HEK293 (cell line): ENCODE measurements at regions not wholly inside any gene's neighbourhood (a gene's known extent, or its start where the extent isn't known, plus 50 kb on each side); places are given as distances from the start of the nearest gene placed in this dataset.

ENCODE experiments used
- CTCF ChIA-PET: fragments of 350-600 bp; formaldehyde crosslinking; extraction: SDS; loops from one replicate; lab custom pipeline; 2021; ENCODE audit warnings: antibody characterized with exemption; lab: Yijun Ruan, JAX
- POLR2A ChIA-PET: fragments of 300-600 bp; formaldehyde crosslinking; extraction: SDS; loops from one replicate; lab custom pipeline; 2020; ENCODE audit warnings: antibody characterized with exemption, inconsistent platforms; lab: Yijun Ruan, JAX
- H3K27ac ChIP-seq: fragments of 200-500 bp; sonication (Bioruptor generic); 2 replicates; pipeline ENCODE4 v1.5.1; 2014; ENCODE audit warnings: low read depth, low read length, control low read depth, inconsistent platforms; ENCODE audit errors: extremely low read depth
- H3K36me3 ChIP-seq, 2 experiments: fragments of 200-500 bp in 1 of 2; sonication (Bioruptor generic) in 1 of 2; 1 replicate in 1 of 2; 2 replicates in 1 of 2; pipeline ENCODE4 v1.5.1; 2014 to 2017; ENCODE audit warnings: inconsistent platforms in 2 of 2, low read length in 2 of 2; ENCODE audit not compliant: control insufficient read depth in 2 of 2, insufficient read depth in 1 of 2
- H3K4me1 ChIP-seq: fragments of 200-500 bp; sonication (Bioruptor generic); 2 replicates; pipeline ENCODE4 v1.5.1; 2014; ENCODE audit warnings: mild to moderate bottlenecking, low read length, inconsistent platforms; ENCODE audit not compliant: control insufficient read depth, insufficient read depth
- H3K4me3 ChIP-seq: 2 replicates; pipeline ENCODE4 v1.5.1; 2011; ENCODE audit warnings: low read depth, mild to moderate bottlenecking, control low read depth, low read length, moderate library complexity
- H3K9me3 ChIP-seq: fragments of 200-500 bp; sonication (Bioruptor generic); 2 replicates; pipeline ENCODE4 v1.5.1; 2014; ENCODE audit warnings: low read depth, low read length, inconsistent platforms; ENCODE audit not compliant: control insufficient read depth, insufficient read depth
- ATF2 ChIP-seq: fragments of 450-650 bp; formaldehyde crosslinking; IDR thresholded peaks from 2 replicates; pipeline ENCODE4 v1.5.1; 2016; ENCODE audit warnings: missing biosample characterization, missing genetic modification characterization, low read depth
- BCL11A ChIP-seq: fragments of 450-650 bp; formaldehyde crosslinking; IDR thresholded peaks from 2 replicates; pipeline ENCODE4 v1.5.1; 2016; ENCODE audit warnings: low read depth, missing biosample characterization, missing genetic modification characterization
- HOXD13 ChIP-seq: sonication (generic); formaldehyde crosslinking; IDR thresholded peaks from 2 replicates; pipeline ENCODE4 v1.8.0; 2022; ENCODE audit warnings: missing genetic modification reagents, borderline replicate concordance
- KLF10 ChIP-seq: fragments of 450-650 bp; IDR thresholded peaks from 2 replicates; pipeline ENCODE4 v1.5.1; 2018; ENCODE audit warnings: missing biosample characterization, mild to moderate bottlenecking, missing genetic modification characterization
- KLF17 ChIP-seq: fragments of 450-650 bp; formaldehyde crosslinking; IDR thresholded peaks from 2 replicates; pipeline ENCODE4 v1.5.1; 2016; ENCODE audit warnings: missing biosample characterization, missing genetic modification characterization
- SALL2 ChIP-seq: fragments of 450-650 bp; formaldehyde crosslinking; IDR thresholded peaks from 2 replicates; pipeline ENCODE4 v1.5.0; 2017; ENCODE audit warnings: missing biosample characterization, mild to moderate bottlenecking, missing genetic modification characterization, borderline replicate concordance
- SCRT1 ChIP-seq: fragments of 450-650 bp; formaldehyde crosslinking; IDR thresholded peaks from 2 replicates; pipeline ENCODE4 v1.5.1; 2016; ENCODE audit warnings: missing biosample characterization, missing genetic modification characterization, borderline replicate concordance
- SCRT2 ChIP-seq: fragments of 450-650 bp; formaldehyde crosslinking; IDR thresholded peaks from 2 replicates; pipeline ENCODE4 v1.5.1; 2016; ENCODE audit warnings: missing biosample characterization, missing genetic modification characterization
- YY1 ChIP-seq: fragments of 450-650 bp; formaldehyde crosslinking; IDR thresholded peaks from 2 replicates; pipeline ENCODE4 v1.5.1; 2018; ENCODE audit warnings: missing biosample characterization, missing genetic modification characterization
- YY2 ChIP-seq: fragments of 450-650 bp; formaldehyde crosslinking; IDR thresholded peaks from 2 replicates; pipeline ENCODE4 v1.5.1; 2016; ENCODE audit warnings: missing biosample characterization, missing genetic modification characterization
- ZBTB17 ChIP-seq: fragments of 450-650 bp; formaldehyde crosslinking; IDR thresholded peaks from 2 replicates; pipeline ENCODE4 v1.5.1; 2016; ENCODE audit warnings: missing biosample characterization, missing genetic modification characterization
- ZBTB20 ChIP-seq: fragments of 450-650 bp; formaldehyde crosslinking; IDR thresholded peaks from 2 replicates; pipeline ENCODE4 v1.5.1; 2016; ENCODE audit warnings: missing biosample characterization, missing genetic modification characterization
- ZBTB21 ChIP-seq: fragments of 450-650 bp; formaldehyde crosslinking; IDR thresholded peaks from 2 replicates; pipeline ENCODE4 v1.5.1; 2017; ENCODE audit warnings: missing biosample characterization, missing genetic modification characterization
- ZBTB7A ChIP-seq: fragments of 450-650 bp; formaldehyde crosslinking; IDR thresholded peaks from 2 replicates; pipeline ENCODE4 v1.5.1; 2016; ENCODE audit warnings: low read depth, missing biosample characterization, missing genetic modification characterization
- ZBTB8A ChIP-seq: fragments of 450-650 bp; formaldehyde crosslinking; IDR thresholded peaks from 2 replicates; pipeline ENCODE4 v1.5.1; 2016; ENCODE audit warnings: missing biosample characterization, missing genetic modification characterization
- ZNF133 ChIP-seq: fragments of 450-650 bp; formaldehyde crosslinking; IDR thresholded peaks from 2 replicates; pipeline ENCODE4 v1.5.1; 2016; ENCODE audit warnings: missing biosample characterization, missing genetic modification characterization
- ZNF239 ChIP-seq: fragments of 450-650 bp; formaldehyde crosslinking; IDR thresholded peaks from 2 replicates; pipeline ENCODE4 v1.5.1; 2016; ENCODE audit warnings: missing biosample characterization, missing genetic modification characterization
- ZNF350 ChIP-seq: fragments of 450-650 bp; formaldehyde crosslinking; IDR thresholded peaks from 2 replicates; pipeline ENCODE4 v1.5.0; 2017; ENCODE audit warnings: missing biosample characterization, mild to moderate bottlenecking, missing genetic modification characterization
- ZNF366 ChIP-seq: fragments of 450-650 bp; formaldehyde crosslinking; conservative IDR thresholded peaks from 2 replicates; pipeline ENCODE4 v1.5.1; 2016; ENCODE audit warnings: missing biosample characterization, missing genetic modification characterization
- ZNF391 ChIP-seq: fragments of 450-650 bp; formaldehyde crosslinking; IDR thresholded peaks from 2 replicates; pipeline ENCODE4 v1.5.1; 2016; ENCODE audit warnings: low read depth, missing biosample characterization, missing genetic modification characterization, borderline replicate concordance
- ZNF416 ChIP-seq: fragments of 450-650 bp; formaldehyde crosslinking; IDR thresholded peaks from 2 replicates; pipeline ENCODE4 v1.5.1; 2016; ENCODE audit warnings: missing biosample characterization, missing genetic modification characterization
- ZNF514 ChIP-seq: fragments of 450-650 bp; formaldehyde crosslinking; IDR thresholded peaks from 2 replicates; pipeline ENCODE4 v1.5.1; 2016; ENCODE audit warnings: missing biosample characterization, missing genetic modification characterization
- ZNF549 ChIP-seq: fragments of 450-650 bp; IDR thresholded peaks from 2 replicates; pipeline ENCODE4 v1.5.1; 2018; ENCODE audit warnings: missing biosample characterization, missing genetic modification characterization, mild to moderate bottlenecking, inconsistent platforms, moderate library complexity
- ZNF654 ChIP-seq: fragments of 450-650 bp; formaldehyde crosslinking; IDR thresholded peaks from 2 replicates; pipeline ENCODE4 v1.5.1; 2016; ENCODE audit warnings: low read depth, missing biosample characterization, missing genetic modification characterization
- ZNF776 ChIP-seq: fragments of 450-650 bp; formaldehyde crosslinking; IDR thresholded peaks from 2 replicates; pipeline ENCODE4 v1.5.0; 2017; ENCODE audit warnings: missing biosample characterization, missing genetic modification characterization, borderline replicate concordance
- TF ChIP-seq, protein P1 (sequence below): sonication (generic); formaldehyde crosslinking; IDR thresholded peaks from 2 replicates; pipeline ENCODE4 v1.8.1; 2022; ENCODE audit warnings: mild to moderate bottlenecking, moderate library complexity, missing genetic modification reagents
- TF ChIP-seq, protein P2 (sequence below): fragments of 450-650 bp; formaldehyde crosslinking; IDR thresholded peaks from 2 replicates; pipeline ENCODE4 v1.5.1; 2017; ENCODE audit warnings: missing biosample characterization, missing genetic modification characterization

DNA sequence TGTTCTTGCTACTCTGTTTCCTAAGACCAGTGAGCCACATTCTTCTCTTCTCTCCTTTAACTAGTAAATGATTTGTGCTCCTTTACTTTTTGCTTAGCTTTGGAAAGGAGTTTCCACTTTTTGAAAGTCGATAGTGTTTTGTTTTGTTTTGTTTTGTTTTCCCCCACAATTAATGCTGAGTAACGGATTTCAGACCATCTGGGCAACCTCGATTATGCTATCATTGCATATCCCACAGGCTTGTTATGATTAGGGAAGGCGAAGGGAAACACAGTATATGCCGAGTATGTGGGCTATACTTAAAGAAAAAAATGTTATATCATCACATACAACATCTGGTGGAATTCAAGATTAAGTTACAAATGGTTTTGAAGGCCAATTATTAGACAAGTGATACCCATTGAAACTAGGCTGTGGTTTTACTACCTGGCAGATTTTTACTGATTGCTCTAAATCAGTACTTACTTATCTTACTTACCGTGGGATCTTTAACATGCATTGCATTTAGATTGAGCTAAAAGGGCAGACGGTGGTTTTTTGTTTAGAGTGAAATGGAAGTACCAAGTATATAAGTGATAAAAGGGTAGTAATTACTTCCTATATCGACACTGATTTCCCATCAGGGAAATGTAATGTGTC, 361.3 kb upstream of the SOX9 start:
- Histone ChIP-seq H3K27ac (no peak overlapping the region), H3K36me3 (no peaks in the 10 kb centered on the region), H3K9me3 (no peaks in the 10 kb centered on the region), H3K4me3 (no peak overlapping the region), H3K4me1 (peaks cover under 1% of the 10 kb centered on the region; the same call in 1 of the 2 replicates)
- CTCF ChIA-PET: interaction anchor here (0.9 kb wide), 1 partner anchor 205 kb away, joined by 4 read pairs; no protein-coding TSS in a partner anchor
- TF ChIP-seq ZBTB8A: peak; percentile 35; the same call in 1 of the 2 replicates
- no peak for TF ChIP-seq ZNF776 (tag by site-specific recombination)
- no peak for TF ChIP-seq BCL11A (tag by site-specific recombination)
- no peak for TF ChIP-seq YY2 (tag by site-specific recombination)
- POLR2A ChIA-PET: no interaction called here

- ChIA-PET POLR2A (no interaction called here), CTCF (interaction anchor here (0.7 to 1.1 kb wide), 3 partner anchors 31 to 204 kb away, joined by 3 to 4 read pairs (median 4); no protein-coding TSS in a partner anchor)
- H3K36me3 ChIP-seq: no peaks in the 10 kb centered on the region
- H3K4me1 ChIP-seq: peaks cover 7% of the 10 kb centered on the region; the same call in 1 of the 2 replicates
- TF ChIP-seq SCRT2 (tag by site-specific recombination) (0 out of 2 replicates have a peak, but pooled peaks have one; percentile 18), ZBTB17 (tag by site-specific recombination) (no peak), SALL2 (tag by site-specific recombination) (no peak), ZBTB7A (tag by site-specific recombination) (no peak), YY1 (tag by site-specific recombination) (no peak), ZNF654 (tag by site-specific recombination) (0 out of 2 replicates have a peak, but pooled peaks have one; percentile 4), HOXD13 (CRISPR knock-in tag) (no peak), ZNF549 (tag by site-specific recombination) (0 out of 2 replicates have a peak, but pooled peaks have one; percentile 6)
- TF ChIP-seq, protein P1, sequence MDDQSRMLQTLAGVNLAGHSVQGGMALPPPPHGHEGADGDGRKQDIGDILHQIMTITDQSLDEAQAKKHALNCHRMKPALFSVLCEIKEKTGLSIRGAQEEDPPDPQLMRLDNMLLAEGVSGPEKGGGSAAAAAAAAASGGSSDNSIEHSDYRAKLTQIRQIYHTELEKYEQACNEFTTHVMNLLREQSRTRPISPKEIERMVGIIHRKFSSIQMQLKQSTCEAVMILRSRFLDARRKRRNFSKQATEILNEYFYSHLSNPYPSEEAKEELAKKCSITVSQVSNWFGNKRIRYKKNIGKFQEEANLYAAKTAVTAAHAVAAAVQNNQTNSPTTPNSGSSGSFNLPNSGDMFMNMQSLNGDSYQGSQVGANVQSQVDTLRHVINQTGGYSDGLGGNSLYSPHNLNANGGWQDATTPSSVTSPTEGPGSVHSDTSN (CRISPR knock-in tag): no peak
- H3K27ac ChIP-seq: no peak overlapping the region
- no peak overlapping the region for H3K4me3 ChIP-seq
- no peaks in the 10 kb centered on the region for H3K9me3 ChIP-seq
These were observed 360.6 kb upstream of the SOX9 start for GRCh38 chr17:71760062-71760720.

DNA sequence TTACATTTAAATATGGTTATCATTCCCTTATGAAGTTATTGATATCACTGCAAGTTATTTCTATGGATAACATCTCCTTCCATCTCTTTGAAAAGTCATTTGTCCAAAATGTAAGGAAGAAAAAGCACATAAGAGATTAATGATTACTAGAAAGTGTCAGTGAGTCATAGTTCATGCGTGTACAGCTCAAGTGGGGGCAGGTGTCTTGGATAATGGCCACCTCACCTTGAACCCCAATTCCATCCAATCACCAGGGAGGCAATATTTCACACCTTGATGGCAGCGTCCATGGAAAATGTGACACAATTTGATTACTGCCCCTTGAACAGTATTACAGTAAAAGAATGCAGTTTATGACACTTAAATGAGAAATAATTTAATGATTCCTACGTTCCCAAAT, 358.3 kb upstream of the SOX9 start:
- CTCF ChIA-PET: interaction anchor here (0.7 kb wide), 1 partner anchor 603 kb away, joined by 3 read pairs; no protein-coding TSS in a partner anchor
- Histone ChIP-seq H3K27ac (no peak overlapping the region), H3K4me3 (no peak overlapping the region), H3K4me1 (peaks cover 14% of the 10 kb centered on the region; the same call in 1 of the 2 replicates), H3K36me3 (no peaks in the 10 kb centered on the region), H3K9me3 (no peaks in the 10 kb centered on the region)
- POLR2A ChIA-PET: no interaction called here
- TF ChIP-seq KLF10 (tag by site-specific recombination): no peak
- TF ChIP-seq, protein P2, sequence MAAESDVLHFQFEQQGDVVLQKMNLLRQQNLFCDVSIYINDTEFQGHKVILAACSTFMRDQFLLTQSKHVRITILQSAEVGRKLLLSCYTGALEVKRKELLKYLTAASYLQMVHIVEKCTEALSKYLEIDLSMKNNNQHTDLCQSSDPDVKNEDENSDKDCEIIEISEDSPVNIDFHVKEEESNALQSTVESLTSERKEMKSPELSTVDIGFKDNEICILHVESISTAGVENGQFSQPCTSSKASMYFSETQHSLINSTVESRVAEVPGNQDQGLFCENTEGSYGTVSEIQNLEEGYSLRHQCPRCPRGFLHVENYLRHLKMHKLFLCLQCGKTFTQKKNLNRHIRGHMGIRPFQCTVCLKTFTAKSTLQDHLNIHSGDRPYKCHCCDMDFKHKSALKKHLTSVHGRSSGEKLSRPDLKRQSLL: no peak
- TF ChIP-seq ZNF391 (tag by site-specific recombination): no peak
- TF ChIP-seq ZNF133 (tag by site-specific recombination): no peak
- no peak for TF ChIP-seq ZBTB21
- no peak for TF ChIP-seq ZNF366 (tag by site-specific recombination)
- TF ChIP-seq ATF2 (tag by site-specific recombination): no peak
- no peak for TF ChIP-seq ZNF350
- no peak for TF ChIP-seq BCL11A (tag by site-specific recombination)
- TF ChIP-seq ZNF514 (tag by site-specific recombination): no peak
- TF ChIP-seq ZBTB20 (tag by site-specific recombination): no peak
- no peak for TF ChIP-seq ZNF239 (tag by site-specific recombination)
- TF ChIP-seq KLF17 (tag by site-specific recombination): no peak
- TF ChIP-seq ZNF416 (tag by site-specific recombination): no peak
- no peak for TF ChIP-seq SCRT1 (tag by site-specific recombination)
